GM12874 (cell line): ENCODE measurements at regions not wholly inside any gene's neighbourhood (a gene's known extent, or its start where the extent isn't known, plus 50 kb on each side); places are given as distances from the start of the nearest gene placed in this dataset.

ENCODE experiments used
- TF ChIP-seq, protein P1 (sequence below): IDR thresholded peaks from 2 replicates; pipeline ENCODE4 v1.5.1; 2011; ENCODE audit warnings: low read depth, mild to moderate bottlenecking, control low read depth, low read length, moderate library complexity; ENCODE audit not compliant: insufficient read depth

DNA sequence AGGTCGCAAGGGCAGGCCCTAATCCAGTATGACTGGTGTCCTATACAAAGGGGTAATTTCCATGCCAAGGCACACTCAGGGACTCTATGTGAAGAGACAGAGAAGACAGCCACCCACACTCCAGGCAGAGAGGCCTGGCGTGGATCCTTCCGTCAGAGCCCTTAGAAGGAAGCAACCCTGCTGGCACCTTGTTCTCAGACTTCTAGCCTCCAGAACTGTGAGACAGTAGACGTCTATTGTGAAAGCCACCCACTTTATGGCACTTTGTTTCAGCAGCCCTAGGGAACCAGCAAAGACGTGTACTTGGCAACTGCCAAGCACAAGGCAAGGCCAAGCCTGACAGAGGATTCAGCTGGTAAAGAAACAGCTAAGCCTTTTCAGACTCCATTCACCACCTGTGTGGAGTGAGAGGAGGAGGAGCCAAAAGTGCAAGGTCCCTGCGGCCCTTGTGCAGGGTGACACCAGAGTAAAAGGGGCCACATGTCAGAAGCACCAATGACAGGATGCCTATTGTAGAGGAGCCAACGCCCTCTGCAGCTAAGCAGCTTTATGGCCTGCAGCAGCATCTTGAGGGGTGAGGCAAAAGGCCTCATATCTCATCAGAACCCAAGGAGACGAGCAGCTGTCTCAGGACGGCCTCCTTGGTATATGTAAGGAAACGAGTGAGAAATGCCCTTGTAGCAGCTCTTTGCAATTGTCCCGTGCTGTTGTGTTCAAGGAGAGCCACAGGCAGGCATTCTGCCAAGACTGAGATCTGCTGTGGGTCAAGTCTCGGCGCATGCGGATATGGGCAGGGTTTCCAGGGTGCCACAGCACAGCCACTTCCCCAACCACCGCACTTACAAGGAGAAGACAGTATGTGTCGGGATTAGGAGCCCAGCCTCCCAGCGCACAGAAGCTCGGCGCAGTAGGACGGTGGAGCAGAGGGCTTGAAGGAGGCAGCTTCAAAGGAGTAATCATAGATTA is 121.5 kb upstream of the LIPC start:
- TF ChIP-seq, protein P1, sequence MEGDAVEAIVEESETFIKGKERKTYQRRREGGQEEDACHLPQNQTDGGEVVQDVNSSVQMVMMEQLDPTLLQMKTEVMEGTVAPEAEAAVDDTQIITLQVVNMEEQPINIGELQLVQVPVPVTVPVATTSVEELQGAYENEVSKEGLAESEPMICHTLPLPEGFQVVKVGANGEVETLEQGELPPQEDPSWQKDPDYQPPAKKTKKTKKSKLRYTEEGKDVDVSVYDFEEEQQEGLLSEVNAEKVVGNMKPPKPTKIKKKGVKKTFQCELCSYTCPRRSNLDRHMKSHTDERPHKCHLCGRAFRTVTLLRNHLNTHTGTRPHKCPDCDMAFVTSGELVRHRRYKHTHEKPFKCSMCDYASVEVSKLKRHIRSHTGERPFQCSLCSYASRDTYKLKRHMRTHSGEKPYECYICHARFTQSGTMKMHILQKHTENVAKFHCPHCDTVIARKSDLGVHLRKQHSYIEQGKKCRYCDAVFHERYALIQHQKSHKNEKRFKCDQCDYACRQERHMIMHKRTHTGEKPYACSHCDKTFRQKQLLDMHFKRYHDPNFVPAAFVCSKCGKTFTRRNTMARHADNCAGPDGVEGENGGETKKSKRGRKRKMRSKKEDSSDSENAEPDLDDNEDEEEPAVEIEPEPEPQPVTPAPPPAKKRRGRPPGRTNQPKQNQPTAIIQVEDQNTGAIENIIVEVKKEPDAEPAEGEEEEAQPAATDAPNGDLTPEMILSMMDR, result no peak

DNA sequence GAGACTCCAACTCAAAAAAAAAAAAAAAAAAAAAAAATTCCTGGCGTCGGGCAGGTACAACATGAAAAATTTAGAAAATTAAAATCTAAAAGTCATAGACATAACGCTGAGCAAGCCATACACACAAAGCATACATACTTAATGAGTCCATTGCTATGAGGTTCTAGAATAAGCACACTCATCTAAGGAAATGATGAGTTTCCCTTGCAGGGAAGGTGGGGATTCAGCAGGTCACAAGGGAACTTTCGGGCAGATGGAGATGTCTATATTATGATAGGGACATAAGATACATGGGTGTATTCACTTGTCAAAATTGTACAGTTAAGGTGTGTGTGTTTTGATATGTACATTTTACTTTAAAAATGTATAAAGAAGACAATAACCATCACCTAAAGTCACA is 120.2 kb upstream of the LIPC start:
- TF ChIP-seq, protein P1, result no peak

DNA sequence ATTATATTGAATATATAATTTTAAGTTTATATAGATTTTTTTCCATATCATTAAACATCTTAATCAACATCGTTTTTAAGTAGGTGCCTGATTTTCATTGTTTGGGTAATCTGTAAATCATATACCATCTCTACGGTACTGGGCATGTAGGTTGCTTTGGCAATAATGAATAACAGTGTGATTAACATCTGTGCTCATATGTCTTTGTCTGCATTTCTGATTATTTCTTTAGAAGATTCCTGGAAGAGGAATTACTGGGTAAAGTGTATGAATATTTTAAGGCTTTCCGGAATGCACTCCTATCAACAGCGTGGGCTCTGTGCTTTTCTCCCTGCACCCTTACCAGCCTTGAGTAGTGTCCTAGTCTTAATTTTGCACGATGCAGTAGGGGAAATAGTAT is 119.8 kb upstream of the LIPC start:
- TF ChIP-seq, protein P1, result no peak

DNA sequence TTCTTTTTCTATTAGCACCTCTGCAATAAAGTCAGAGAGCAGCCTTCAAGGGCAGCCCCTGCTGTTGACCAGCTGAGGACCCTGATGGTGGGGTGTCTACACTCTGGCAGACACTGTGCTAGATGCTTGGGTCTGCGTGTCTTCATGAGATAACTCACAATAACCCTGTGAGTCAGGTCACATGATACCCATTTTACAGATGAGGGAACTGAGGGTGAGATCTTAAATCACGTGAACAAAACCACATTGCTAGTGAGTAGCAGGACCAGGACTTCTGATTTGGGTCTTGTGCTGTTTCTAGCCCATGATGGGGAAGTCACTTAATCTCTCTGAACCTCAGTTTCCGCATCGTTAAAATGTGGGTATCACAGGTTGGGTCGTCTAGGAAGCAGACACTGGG is 118.5 kb upstream of the LIPC start:
- TF ChIP-seq, protein P1, result no peak

DNA sequence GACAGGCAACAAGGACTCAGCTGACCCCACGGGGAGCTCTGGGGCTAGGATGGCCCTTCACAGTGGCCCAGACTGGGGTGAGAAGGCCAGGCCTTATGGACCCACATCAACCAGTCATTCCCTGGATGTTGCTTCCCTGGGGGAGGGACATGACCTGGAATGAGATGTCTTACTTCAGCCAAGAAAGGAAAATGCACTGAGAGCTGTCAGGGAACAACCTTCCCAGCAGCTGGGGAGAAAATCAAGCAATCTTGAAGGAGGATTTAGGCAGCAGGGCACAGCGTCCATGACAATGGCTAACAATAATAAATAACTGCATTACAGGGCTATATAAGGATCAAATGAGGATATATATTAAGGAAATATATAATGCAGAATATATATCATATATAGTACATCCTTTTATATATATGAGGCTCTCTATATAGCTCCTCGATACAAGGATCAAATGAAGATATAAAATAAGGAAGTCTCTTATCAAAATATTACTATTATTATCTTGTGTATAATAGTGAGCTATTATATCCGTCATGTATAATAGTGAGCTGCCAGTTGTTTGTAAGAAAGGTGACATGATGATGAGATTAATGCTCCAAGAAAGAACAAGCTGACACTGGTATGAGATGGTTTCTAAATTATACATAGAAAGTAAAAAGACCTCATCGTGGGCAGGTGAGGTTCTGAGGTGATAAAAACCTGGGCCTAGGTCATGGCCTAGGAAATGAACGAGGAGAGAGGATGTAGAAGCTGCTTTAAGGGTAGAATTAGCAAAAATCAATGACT is 117.8 kb upstream of the LIPC start:
- TF ChIP-seq, protein P1, result no peak

DNA sequence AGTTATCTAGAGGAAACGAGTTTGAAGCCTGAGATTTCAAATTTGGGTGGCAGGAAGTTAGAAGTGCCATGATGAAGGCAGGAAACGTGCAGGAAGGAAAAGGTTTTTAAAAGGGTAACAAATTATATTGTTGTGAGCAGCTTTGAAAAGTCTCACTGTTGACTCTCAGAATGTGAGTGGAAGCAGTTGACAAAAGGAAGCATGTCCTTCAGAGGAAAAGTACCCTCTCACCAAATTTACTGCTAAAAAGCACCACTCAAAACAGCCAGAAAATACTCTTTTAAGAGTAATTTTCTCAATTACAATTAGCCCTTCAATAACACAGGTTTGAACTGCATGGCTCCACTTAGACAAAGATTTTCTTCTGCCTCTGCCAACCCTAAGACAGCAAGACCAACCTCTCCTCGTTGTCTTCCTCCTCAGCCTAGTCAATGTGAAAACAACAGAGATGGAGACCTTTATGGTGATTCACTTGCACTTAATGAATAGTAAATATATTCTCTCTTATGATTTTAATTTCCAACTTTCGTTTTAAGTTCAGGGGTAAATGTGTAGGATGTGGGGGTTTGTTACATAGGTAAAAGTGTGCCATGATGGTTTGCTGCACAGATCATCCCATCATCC is 117.1 kb upstream of the LIPC start:
- TF ChIP-seq, protein P1, result no peak

DNA sequence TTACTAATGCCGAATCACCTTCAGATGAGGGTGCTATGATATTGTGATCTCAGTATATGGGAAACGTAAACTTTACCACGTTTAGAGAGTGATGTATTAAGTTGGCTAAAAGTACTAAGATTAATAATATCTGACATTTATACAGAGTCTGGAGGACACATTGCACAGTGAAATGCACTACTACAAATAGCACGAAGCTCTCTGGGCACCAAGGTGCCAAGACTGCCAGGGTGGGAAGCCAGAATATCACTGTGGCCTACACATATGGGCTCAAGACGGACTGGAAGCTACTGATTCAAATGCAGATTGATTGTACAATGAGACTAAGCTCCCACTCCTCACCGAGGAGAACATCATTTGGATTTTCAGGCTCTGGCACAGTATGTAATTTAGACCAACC is 113.3 kb upstream of the LIPC start:
- TF ChIP-seq, protein P1, result no peak
